ENCODE measurements at regions not wholly inside any gene's neighbourhood (a gene's known extent, or its start where the extent isn't known, plus 50 kb on each side); places are given as distances from the start of the nearest gene placed in this dataset.

- no peaks in the 10 kb centered on the region for H3K9me3 ChIP-seq (ENCODE audit: control insufficient read depth in 2 of 2, insufficient read depth in 1 of 2, low read depth in 1 of 2, low read length in 1 of 2)
- peaks cover 0 to 8% (median 0%) of the 10 kb centered on the region in 3 donors for H3K27me3 ChIP-seq (ENCODE audit: control insufficient read depth in 3 of 3, insufficient read depth in 3 of 3, low read length in 3 of 3)
- no peak overlapping the region for H3K27ac ChIP-seq (ENCODE audit: low read depth in 1 of 3, low read length in 2 of 3)
- no peaks in the 10 kb centered on the region for H3K36me3 ChIP-seq (ENCODE audit: control insufficient read depth in 3 of 3, insufficient read depth in 2 of 3, low read depth in 1 of 3, low read length in 3 of 3)
- no peak for FAIRE-seq
- no peak for DNase-seq
- H3K4me1 ChIP-seq (ENCODE audit: control insufficient read depth in 3 of 3, insufficient read depth in 2 of 3, low read depth in 1 of 3, low read length in 2 of 3) = no peaks in the 10 kb centered on the region
- no peak overlapping the region for H3K4me3 ChIP-seq (ENCODE audit: low read depth in 1 of 3, low read length in 3 of 3)
- WGBS, 3 donors = 83 to 88% (median 85%) methylated on average over 2 of the region's 2 CpGs
Measured at GRCh38 chr3:184480831-184481230, 80.8 kb upstream of the EPHB3 start.

GRCh38 chr3:184481984-184482671, 79.5 kb upstream of the EPHB3 start:
- H3K4me3 ChIP-seq (ENCODE audit: low read depth in 1 of 3, low read length in 3 of 3) = no peak overlapping the region
- DNase-seq (peak in 1 of 2 donors; percentile 48), FAIRE-seq (no peak)
- peaks cover 0 to 8% (median 0%) of the 10 kb centered on the region in 3 donors for H3K27me3 ChIP-seq (ENCODE audit: control insufficient read depth in 3 of 3, insufficient read depth in 3 of 3, low read length in 3 of 3)
- no peaks in the 10 kb centered on the region for H3K4me1 ChIP-seq (ENCODE audit: control insufficient read depth in 3 of 3, insufficient read depth in 2 of 3, low read depth in 1 of 3, low read length in 2 of 3)
- H3K9me3 ChIP-seq (ENCODE audit: control insufficient read depth in 2 of 2, insufficient read depth in 1 of 2, low read depth in 1 of 2, low read length in 1 of 2) = no peaks in the 10 kb centered on the region
- no peaks in the 10 kb centered on the region for H3K36me3 ChIP-seq (ENCODE audit: control insufficient read depth in 3 of 3, insufficient read depth in 2 of 3, low read depth in 1 of 3, low read length in 3 of 3)
- H3K27ac ChIP-seq (ENCODE audit: low read depth in 1 of 3, low read length in 2 of 3) = no peak overlapping the region
- 16 to 52% (median 40%) methylated on average over 7 of the region's 7 CpGs for WGBS, 3 donors

- H3K27ac ChIP-seq (ENCODE audit: low read depth in 1 of 3, low read length in 2 of 3) = no peak overlapping the region
- H3K27me3 ChIP-seq (ENCODE audit: control insufficient read depth in 3 of 3, insufficient read depth in 3 of 3, low read length in 3 of 3) = peaks cover 0 to 23% (median 7%) of the 10 kb centered on the region in 3 donors
- FAIRE-seq (no peak), DNase-seq (no peak)
- H3K36me3 ChIP-seq (ENCODE audit: control insufficient read depth in 3 of 3, insufficient read depth in 2 of 3, low read depth in 1 of 3, low read length in 3 of 3) = no peaks in the 10 kb centered on the region
- no peaks in the 10 kb centered on the region for H3K9me3 ChIP-seq (ENCODE audit: control insufficient read depth in 2 of 2, insufficient read depth in 1 of 2, low read depth in 1 of 2, low read length in 1 of 2)
- H3K4me3 ChIP-seq (ENCODE audit: low read depth in 1 of 3, low read length in 3 of 3) = no peak overlapping the region
- 44 to 53% (median 46%) methylated on average over 2 of the region's 2 CpGs for WGBS, 3 donors
- H3K4me1 ChIP-seq (ENCODE audit: control insufficient read depth in 3 of 3, insufficient read depth in 2 of 3, low read depth in 1 of 3, low read length in 2 of 3) = no peaks in the 10 kb centered on the region
Measured at GRCh38 chr3:184485241-184485640, 76.3 kb upstream of the EPHB3 start.

DNA sequence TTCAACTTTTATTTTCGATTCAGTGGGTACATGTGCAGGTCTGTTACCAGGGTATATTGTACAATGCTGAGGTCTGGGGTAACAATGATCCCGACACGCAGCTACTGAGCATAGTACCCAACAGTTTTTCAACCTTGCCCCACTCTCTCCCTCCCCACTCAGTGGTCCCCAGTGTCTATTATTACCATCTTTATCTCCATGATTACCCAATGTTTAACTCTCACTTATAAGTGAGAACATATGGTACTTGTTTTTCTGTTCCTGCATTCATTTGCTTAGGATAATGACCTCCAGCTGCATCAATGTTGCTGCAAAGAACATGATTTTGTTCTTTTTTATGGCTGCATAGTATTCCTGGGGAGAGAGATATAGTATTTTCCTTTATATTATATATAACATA, 75.7 kb upstream of the EPHB3 start:
- Histone ChIP-seq H3K27me3 (ENCODE audit: control insufficient read depth in 3 of 3, insufficient read depth in 3 of 3, low read length in 3 of 3) (peaks cover 0 to 27% (median 7%) of the 10 kb centered on the region in 3 donors), H3K9me3 (ENCODE audit: control insufficient read depth in 2 of 2, insufficient read depth in 1 of 2, low read depth in 1 of 2, low read length in 1 of 2) (no peaks in the 10 kb centered on the region), H3K36me3 (ENCODE audit: control insufficient read depth in 3 of 3, insufficient read depth in 2 of 3, low read depth in 1 of 3, low read length in 3 of 3) (no peaks in the 10 kb centered on the region), H3K4me3 (ENCODE audit: low read depth in 1 of 3, low read length in 3 of 3) (no peak overlapping the region), H3K27ac (ENCODE audit: low read depth in 1 of 3, low read length in 2 of 3) (no peak overlapping the region), H3K4me1 (ENCODE audit: control insufficient read depth in 3 of 3, insufficient read depth in 2 of 3, low read depth in 1 of 3, low read length in 2 of 3) (no peaks in the 10 kb centered on the region)
- DNase-seq (no peak), FAIRE-seq (no peak)
- WGBS, 3 donors = 87 to 94% (median 89%) methylated on average over 3 of the region's 3 CpGs

GRCh38 chr3:184486614-184487013, 75.0 kb upstream of the EPHB3 start:
- no peaks in the 10 kb centered on the region for H3K9me3 ChIP-seq (ENCODE audit: control insufficient read depth in 2 of 2, insufficient read depth in 1 of 2, low read depth in 1 of 2, low read length in 1 of 2)
- H3K36me3 ChIP-seq (ENCODE audit: control insufficient read depth in 3 of 3, insufficient read depth in 2 of 3, low read depth in 1 of 3, low read length in 3 of 3) = no peaks in the 10 kb centered on the region
- no peak for FAIRE-seq
- DNase-seq = no peak
- no peak overlapping the region for H3K4me3 ChIP-seq (ENCODE audit: low read depth in 1 of 3, low read length in 3 of 3)
- H3K27me3 ChIP-seq (ENCODE audit: control insufficient read depth in 3 of 3, insufficient read depth in 3 of 3, low read length in 3 of 3) = peaks cover 0 to 32% (median 7%) of the 10 kb centered on the region in 3 donors
- H3K4me1 ChIP-seq (ENCODE audit: control insufficient read depth in 3 of 3, insufficient read depth in 2 of 3, low read depth in 1 of 3, low read length in 2 of 3) = peaks cover 0 to 3% (median 0%) of the 10 kb centered on the region in 3 donors
- H3K27ac ChIP-seq (ENCODE audit: low read depth in 1 of 3, low read length in 2 of 3) = no peak overlapping the region

DNA sequence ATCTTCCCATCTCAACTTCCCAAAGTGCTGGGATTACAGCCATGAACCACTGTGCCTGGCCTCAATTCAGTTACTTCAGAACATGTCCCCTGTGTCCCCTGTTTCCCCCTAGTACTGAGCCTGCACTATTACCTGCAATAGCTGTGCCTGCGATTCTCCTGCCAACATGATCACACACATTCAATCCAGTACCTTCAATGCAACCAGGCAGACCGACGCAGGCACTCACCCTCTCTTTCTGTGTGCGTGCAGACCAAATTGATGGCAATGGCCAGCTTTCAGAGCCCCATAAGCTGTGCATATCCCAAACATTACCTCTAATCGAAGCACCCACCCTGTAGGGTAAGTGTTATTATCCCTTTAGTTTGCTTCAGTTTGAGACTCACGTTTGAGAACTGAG, 73.0 kb upstream of the EPHB3 start:
- FAIRE-seq (no peak), DNase-seq (no peak)
- Histone ChIP-seq H3K27me3 (ENCODE audit: control insufficient read depth in 3 of 3, insufficient read depth in 3 of 3, low read length in 3 of 3) (peaks cover 0 to 51% (median 14%) of the 10 kb centered on the region in 3 donors), H3K27ac (ENCODE audit: low read depth in 1 of 3, low read length in 2 of 3) (no peak overlapping the region), H3K4me3 (ENCODE audit: low read depth in 1 of 3, low read length in 3 of 3) (no peak overlapping the region), H3K9me3 (ENCODE audit: control insufficient read depth in 2 of 2, insufficient read depth in 1 of 2, low read depth in 1 of 2, low read length in 1 of 2) (no peaks in the 10 kb centered on the region), H3K4me1 (ENCODE audit: control insufficient read depth in 3 of 3, insufficient read depth in 2 of 3, low read depth in 1 of 3, low read length in 2 of 3) (peaks cover 0 to 3% (median 0%) of the 10 kb centered on the region in 3 donors), H3K36me3 (ENCODE audit: control insufficient read depth in 3 of 3, insufficient read depth in 2 of 3, low read depth in 1 of 3, low read length in 3 of 3) (no peaks in the 10 kb centered on the region)
- WGBS, 3 donors = 57 to 74% (median 66%) methylated on average over 6 of the region's 6 CpGs

DNA sequence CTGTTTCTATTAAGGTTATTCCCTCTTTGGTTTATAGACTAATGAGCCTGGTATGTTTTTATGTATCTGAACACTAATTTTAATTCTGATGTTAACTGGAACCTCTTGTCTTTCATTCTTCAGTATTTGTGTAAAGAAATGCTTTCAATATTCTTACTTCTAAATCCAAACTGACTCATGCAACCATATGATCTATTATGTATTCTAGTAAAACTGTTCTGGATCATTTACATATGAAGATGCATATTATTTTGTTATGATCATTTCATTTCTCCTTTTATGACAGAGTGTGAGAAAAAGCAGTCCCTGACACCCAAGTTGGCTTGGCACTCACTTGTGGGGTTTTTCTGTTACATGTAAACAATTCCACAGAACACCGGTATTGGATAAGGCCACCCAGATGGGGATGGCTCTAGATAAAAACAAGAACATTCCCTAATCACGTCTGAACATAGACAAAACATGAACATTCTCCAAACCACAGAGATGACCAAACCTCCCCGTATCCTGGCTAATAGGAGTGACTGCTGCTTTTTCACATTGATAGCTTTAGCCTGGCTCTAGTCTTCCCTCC, 72.2 kb upstream of the EPHB3 start:
- Histone ChIP-seq H3K9me3 (ENCODE audit: control insufficient read depth in 2 of 2, insufficient read depth in 1 of 2, low read depth in 1 of 2, low read length in 1 of 2) (no peaks in the 10 kb centered on the region), H3K27me3 (ENCODE audit: control insufficient read depth in 3 of 3, insufficient read depth in 3 of 3, low read length in 3 of 3) (peaks cover 0 to 59% (median 17%) of the 10 kb centered on the region in 3 donors), H3K4me1 (ENCODE audit: control insufficient read depth in 3 of 3, insufficient read depth in 2 of 3, low read depth in 1 of 3, low read length in 2 of 3) (peaks cover 0 to 3% (median 0%) of the 10 kb centered on the region in 3 donors), H3K4me3 (ENCODE audit: low read depth in 1 of 3, low read length in 3 of 3) (no peak overlapping the region), H3K36me3 (ENCODE audit: control insufficient read depth in 3 of 3, insufficient read depth in 2 of 3, low read depth in 1 of 3, low read length in 3 of 3) (no peaks in the 10 kb centered on the region), H3K27ac (ENCODE audit: low read depth in 1 of 3, low read length in 2 of 3) (no peak overlapping the region)
- FAIRE-seq = no peak
- DNase-seq = no peak
- 29 to 51% (median 45%) methylated on average over 3 of the region's 3 CpGs for WGBS, 3 donors

DNA sequence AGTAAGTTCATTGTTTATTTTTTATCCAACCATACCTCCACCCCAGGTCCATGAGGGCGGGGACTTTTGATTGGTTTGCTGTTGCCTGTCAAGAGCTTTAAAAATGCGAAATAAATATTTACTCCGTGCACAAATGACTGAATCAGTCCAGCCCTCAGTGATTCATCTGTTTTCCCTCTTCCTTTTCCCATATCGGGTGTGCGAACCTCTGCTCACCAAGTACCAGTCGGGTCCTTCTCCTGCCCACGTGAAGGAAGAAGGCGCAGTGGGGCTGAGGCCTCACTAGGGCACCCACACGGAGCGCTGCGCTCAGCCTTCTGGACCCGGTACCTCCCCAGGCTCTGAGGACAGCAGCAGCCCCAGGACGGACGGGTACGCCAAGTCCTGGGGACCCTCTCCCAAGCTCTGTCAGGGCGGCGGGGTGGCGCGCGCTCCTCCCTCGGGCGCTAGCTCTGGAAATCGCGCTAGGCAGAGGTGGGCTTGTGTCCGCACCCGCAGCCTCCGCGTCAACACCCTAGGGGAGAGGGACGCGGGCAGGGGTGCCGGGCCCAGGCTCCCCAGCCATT, 70.5 kb upstream of the EPHB3 start:
- FAIRE-seq = no peak

More for the DNA sequence above, 70.5 kb upstream of the EPHB3 start:
- Histone ChIP-seq H3K27me3 (ENCODE audit: control insufficient read depth in 3 of 3, insufficient read depth in 3 of 3, low read length in 3 of 3) (peaks cover 0 to 64% (median 17%) of the 10 kb centered on the region in 3 donors), H3K4me3 (ENCODE audit: low read depth in 1 of 3, low read length in 3 of 3) (no peak overlapping the region), H3K4me1 (ENCODE audit: control insufficient read depth in 3 of 3, insufficient read depth in 2 of 3, low read depth in 1 of 3, low read length in 2 of 3) (peaks cover 0 to 3% (median 0%) of the 10 kb centered on the region in 3 donors), H3K9me3 (ENCODE audit: control insufficient read depth in 2 of 2, insufficient read depth in 1 of 2, low read depth in 1 of 2, low read length in 1 of 2) (no peaks in the 10 kb centered on the region), H3K36me3 (ENCODE audit: control insufficient read depth in 3 of 3, insufficient read depth in 2 of 3, low read depth in 1 of 3, low read length in 3 of 3) (no peaks in the 10 kb centered on the region), H3K27ac (ENCODE audit: low read depth in 1 of 3, low read length in 2 of 3) (no peak overlapping the region)
- peak in 1 of 2 donors; percentile 62 for DNase-seq
- 12 to 39% (median 28%) methylated on average over 28 to 31 of the region's 31 CpGs for WGBS, 3 donors
